WTC11 (cell line): ENCODE measurements at regions not wholly inside any gene's neighbourhood (a gene's known extent, or its start where the extent isn't known, plus 50 kb on each side); places are given as distances from the start of the nearest gene placed in this dataset.
"Not testable (repeated sequence)": the region's sequence is repeated elsewhere in the genome, so short reads cannot be mapped to it uniquely, and the experiment has no call there.

Source experiments
- ATAC-seq: fragments of 200-7000 bp; cut with Tn5 transposase; 2 replicates; pipeline ENCODE4 v1.10.0; 2021; ENCODE audit warnings: mild to moderate bottlenecking, moderate library complexity
- CTCF ChIA-PET: fragments of 300-600 bp; sonication (Branson Sonifier 250); formaldehyde crosslinking; loops from one replicate; lab custom pipeline; 2021; ENCODE audit warnings: antibody characterized with exemption; lab: Charles Lee
- POLR2A ChIA-PET: fragments of 350-600 bp; sonication (Branson Sonifier 250); formaldehyde crosslinking; loops from one replicate; lab custom pipeline; 2021; ENCODE audit warnings: antibody characterized with exemption; lab: Charles Lee
- DNase-seq: peaks from one replicate; pipeline ENCODE4 v3.0.0; 2021; ENCODE audit warnings: low spot score
- H3K27ac Mint-ChIP-seq: 2 replicates; pipeline ENCODE4 v1.8.0; 2021; ENCODE audit warnings: mixed read lengths
- H3K27me3 Mint-ChIP-seq: 2 replicates; pipeline ENCODE4 v1.8.0; 2021; ENCODE audit warnings: low read depth, mild to moderate bottlenecking, moderate library complexity, mixed read lengths
- H3K36me3 Mint-ChIP-seq: 2 replicates; pipeline ENCODE4 v1.8.0; 2021; ENCODE audit warnings: mixed read lengths
- H3K4me1 Mint-ChIP-seq: 2 replicates; pipeline ENCODE4 v1.8.0; 2022; ENCODE audit warnings: mixed read lengths
- H3K4me3 Mint-ChIP-seq: 2 replicates; pipeline ENCODE4 v1.8.0; 2021; ENCODE audit warnings: mild to moderate bottlenecking, moderate library complexity, mixed read lengths
- H3K9me3 Mint-ChIP-seq: 2 replicates; pipeline ENCODE4 v1.8.0; 2021; ENCODE audit warnings: mixed read lengths
- E2F5 ChIP-seq: sonication (generic); formaldehyde crosslinking; IDR thresholded peaks from 2 replicates; pipeline ENCODE4 v1.8.1; 2022; ENCODE audit warnings: mild to moderate bottlenecking, moderate library complexity, missing genetic modification reagents
- ELF4 ChIP-seq: sonication (generic); formaldehyde crosslinking; IDR thresholded peaks from 2 replicates; pipeline ENCODE4 v1.8.1; 2022; ENCODE audit warnings: low read depth, mild to moderate bottlenecking, moderate library complexity, missing genetic modification reagents
- FOXJ3 ChIP-seq: sonication (generic); formaldehyde crosslinking; IDR thresholded peaks from 2 replicates; pipeline ENCODE4 v1.9.0; 2021; ENCODE audit warnings: missing genetic modification reagents, mild to moderate bottlenecking, borderline replicate concordance
- HMGA2 ChIP-seq: fragments of 250-450 bp; sonication (Bioruptor Pico); IDR thresholded peaks from 2 replicates; pipeline ENCODE4 v1.4.0; 2021; ENCODE audit warnings: mild to moderate bottlenecking, moderate library complexity
- IRF2 ChIP-seq: sonication (generic); formaldehyde crosslinking; IDR thresholded peaks from 2 replicates; pipeline ENCODE4 v1.8.0; 2022; ENCODE audit warnings: low read depth, missing genetic modification reagents, borderline replicate concordance
- NFYB ChIP-seq: sonication (generic); formaldehyde crosslinking; conservative IDR thresholded peaks from 2 replicates; pipeline ENCODE4 v1.8.0; 2022; ENCODE audit warnings: low read depth, missing genetic modification reagents
- TP53 ChIP-seq: sonication (generic); formaldehyde crosslinking; IDR thresholded peaks from 2 replicates; pipeline ENCODE4 v1.8.1; 2023; ENCODE audit warnings: mild to moderate bottlenecking, missing genetic modification reagents
- ZBTB21 ChIP-seq: sonication (generic); formaldehyde crosslinking; IDR thresholded peaks from 2 replicates; pipeline ENCODE4 v1.8.1; 2023; ENCODE audit warnings: mild to moderate bottlenecking, missing genetic modification reagents, borderline replicate concordance
- TF ChIP-seq, protein P1 (sequence below): fragments of 250-450 bp; sonication (Bioruptor Pico); IDR thresholded peaks from 2 replicates; pipeline ENCODE4 v2.1.2; 2022; ENCODE audit warnings: mild to moderate bottlenecking, moderate library complexity
- TF ChIP-seq, protein P2 (sequence below): fragments of 250-450 bp; sonication (Bioruptor Pico); IDR thresholded peaks from 2 replicates; pipeline ENCODE4 v1.9.0; 2021; ENCODE audit warnings: mild to moderate bottlenecking, borderline replicate concordance
- TF ChIP-seq, protein P3 (sequence below): sonication (generic); formaldehyde crosslinking; IDR thresholded peaks from 2 replicates; pipeline ENCODE4 v1.8.1; 2023; ENCODE audit warnings: mild to moderate bottlenecking, missing genetic modification reagents, moderate library complexity
- TF ChIP-seq, protein P4 (sequence below): fragments of 250-450 bp; sonication (Bioruptor Pico); IDR thresholded peaks from 2 replicates; pipeline ENCODE4 v1.9.0; 2021; ENCODE audit warnings: moderate library complexity, mild to moderate bottlenecking, inconsistent platforms, borderline replicate concordance
- TF ChIP-seq, protein P5 (sequence below): sonication (generic); formaldehyde crosslinking; IDR thresholded peaks from 2 replicates; pipeline ENCODE4 v1.8.0; 2023; ENCODE audit warnings: missing genetic modification reagents, mild to moderate bottlenecking, borderline replicate concordance

- DNase-seq, H3K27me3 Mint-ChIP-seq, POLR2A ChIA-PET, H3K9me3 Mint-ChIP-seq, H3K4me1 Mint-ChIP-seq, ATAC-seq, H3K36me3 Mint-ChIP-seq, CTCF ChIA-PET, H3K4me3 Mint-ChIP-seq, H3K27ac Mint-ChIP-seq: not testable (repeated sequence)
- TF ChIP-seq HMGA2 (CRISPR knock-in tag): peak; percentile 96; the same call in 1 of the 2 replicates
Measured at GRCh38 chr3:182653065-182653464, 140.2 kb upstream of the ATP11B start.

DNA sequence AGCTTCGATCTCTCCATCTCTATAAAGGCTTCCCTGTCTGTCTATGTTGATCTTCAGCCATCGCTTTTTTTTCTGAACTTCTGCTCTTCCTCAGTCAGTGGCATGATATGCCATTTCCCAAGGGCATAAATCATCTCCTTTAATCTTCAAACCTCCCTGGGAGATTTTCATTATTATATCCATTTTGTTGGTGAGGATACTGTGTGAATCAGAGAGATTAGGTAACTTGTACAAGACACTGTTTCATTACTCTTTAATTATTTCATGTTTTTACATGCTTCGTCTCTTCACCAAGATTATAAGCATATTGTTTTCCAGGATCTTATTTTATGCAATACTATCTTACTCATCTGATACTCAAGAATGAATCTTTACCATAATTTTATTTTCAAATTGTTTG lies 124.8 kb upstream of the ATP11B start:
- DNase-seq: no peak
- Mint-ChIP-seq H3K4me1 (peaks cover 9% of the 10 kb centered on the region), H3K4me3 (no peak overlapping the region), H3K36me3 (no peaks in the 10 kb centered on the region), H3K27me3 (no peaks in the 10 kb centered on the region; the same call in 1 of the 2 replicates), H3K27ac (no peak overlapping the region), H3K9me3 (no peaks in the 10 kb centered on the region)
- POLR2A ChIA-PET: no interaction called here
- TF ChIP-seq, protein P1, sequence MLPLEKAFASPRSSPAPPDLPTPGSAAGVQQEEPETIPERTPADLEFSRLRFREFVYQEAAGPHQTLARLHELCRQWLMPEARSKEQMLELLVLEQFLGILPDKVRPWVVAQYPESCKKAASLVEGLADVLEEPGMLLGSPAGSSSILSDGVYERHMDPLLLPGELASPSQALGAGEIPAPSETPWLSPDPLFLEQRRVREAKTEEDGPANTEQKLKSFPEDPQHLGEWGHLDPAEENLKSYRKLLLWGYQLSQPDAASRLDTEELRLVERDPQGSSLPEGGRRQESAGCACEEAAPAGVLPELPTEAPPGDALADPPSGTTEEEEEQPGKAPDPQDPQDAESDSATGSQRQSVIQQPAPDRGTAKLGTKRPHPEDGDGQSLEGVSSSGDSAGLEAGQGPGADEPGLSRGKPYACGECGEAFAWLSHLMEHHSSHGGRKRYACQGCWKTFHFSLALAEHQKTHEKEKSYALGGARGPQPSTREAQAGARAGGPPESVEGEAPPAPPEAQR (CRISPR knock-in tag): no peak
- no peak for TF ChIP-seq E2F5
- TF ChIP-seq, protein P2, sequence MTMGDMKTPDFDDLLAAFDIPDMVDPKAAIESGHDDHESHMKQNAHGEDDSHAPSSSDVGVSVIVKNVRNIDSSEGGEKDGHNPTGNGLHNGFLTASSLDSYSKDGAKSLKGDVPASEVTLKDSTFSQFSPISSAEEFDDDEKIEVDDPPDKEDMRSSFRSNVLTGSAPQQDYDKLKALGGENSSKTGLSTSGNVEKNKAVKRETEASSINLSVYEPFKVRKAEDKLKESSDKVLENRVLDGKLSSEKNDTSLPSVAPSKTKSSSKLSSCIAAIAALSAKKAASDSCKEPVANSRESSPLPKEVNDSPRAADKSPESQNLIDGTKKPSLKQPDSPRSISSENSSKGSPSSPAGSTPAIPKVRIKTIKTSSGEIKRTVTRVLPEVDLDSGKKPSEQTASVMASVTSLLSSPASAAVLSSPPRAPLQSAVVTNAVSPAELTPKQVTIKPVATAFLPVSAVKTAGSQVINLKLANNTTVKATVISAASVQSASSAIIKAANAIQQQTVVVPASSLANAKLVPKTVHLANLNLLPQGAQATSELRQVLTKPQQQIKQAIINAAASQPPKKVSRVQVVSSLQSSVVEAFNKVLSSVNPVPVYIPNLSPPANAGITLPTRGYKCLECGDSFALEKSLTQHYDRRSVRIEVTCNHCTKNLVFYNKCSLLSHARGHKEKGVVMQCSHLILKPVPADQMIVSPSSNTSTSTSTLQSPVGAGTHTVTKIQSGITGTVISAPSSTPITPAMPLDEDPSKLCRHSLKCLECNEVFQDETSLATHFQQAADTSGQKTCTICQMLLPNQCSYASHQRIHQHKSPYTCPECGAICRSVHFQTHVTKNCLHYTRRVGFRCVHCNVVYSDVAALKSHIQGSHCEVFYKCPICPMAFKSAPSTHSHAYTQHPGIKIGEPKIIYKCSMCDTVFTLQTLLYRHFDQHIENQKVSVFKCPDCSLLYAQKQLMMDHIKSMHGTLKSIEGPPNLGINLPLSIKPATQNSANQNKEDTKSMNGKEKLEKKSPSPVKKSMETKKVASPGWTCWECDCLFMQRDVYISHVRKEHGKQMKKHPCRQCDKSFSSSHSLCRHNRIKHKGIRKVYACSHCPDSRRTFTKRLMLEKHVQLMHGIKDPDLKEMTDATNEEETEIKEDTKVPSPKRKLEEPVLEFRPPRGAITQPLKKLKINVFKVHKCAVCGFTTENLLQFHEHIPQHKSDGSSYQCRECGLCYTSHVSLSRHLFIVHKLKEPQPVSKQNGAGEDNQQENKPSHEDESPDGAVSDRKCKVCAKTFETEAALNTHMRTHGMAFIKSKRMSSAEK (CRISPR knock-in tag): no peak
- TF ChIP-seq, protein P3, sequence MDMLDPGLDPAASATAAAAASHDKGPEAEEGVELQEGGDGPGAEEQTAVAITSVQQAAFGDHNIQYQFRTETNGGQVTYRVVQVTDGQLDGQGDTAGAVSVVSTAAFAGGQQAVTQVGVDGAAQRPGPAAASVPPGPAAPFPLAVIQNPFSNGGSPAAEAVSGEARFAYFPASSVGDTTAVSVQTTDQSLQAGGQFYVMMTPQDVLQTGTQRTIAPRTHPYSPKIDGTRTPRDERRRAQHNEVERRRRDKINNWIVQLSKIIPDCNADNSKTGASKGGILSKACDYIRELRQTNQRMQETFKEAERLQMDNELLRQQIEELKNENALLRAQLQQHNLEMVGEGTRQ (CRISPR knock-in tag): no peak
- TF ChIP-seq ELF4 (CRISPR knock-in tag): no peak
- TF ChIP-seq ZBTB21 (CRISPR knock-in tag): no peak
- TF ChIP-seq NFYB (CRISPR knock-in tag): no peak
- no peak for TF ChIP-seq FOXJ3
- TF ChIP-seq, protein P4, sequence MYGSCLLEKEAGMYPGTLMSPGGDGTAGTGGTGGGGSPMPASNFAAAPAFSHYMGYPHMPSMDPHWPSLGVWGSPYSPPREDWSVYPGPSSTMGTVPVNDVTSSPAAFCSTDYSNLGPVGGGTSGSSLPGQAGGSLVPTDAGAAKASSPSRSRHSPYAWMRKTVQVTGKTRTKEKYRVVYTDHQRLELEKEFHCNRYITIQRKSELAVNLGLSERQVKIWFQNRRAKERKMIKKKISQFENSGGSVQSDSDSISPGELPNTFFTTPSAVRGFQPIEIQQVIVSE: no peak
- TF ChIP-seq TP53 (CRISPR knock-in tag): no peak
- TF ChIP-seq, protein P5, sequence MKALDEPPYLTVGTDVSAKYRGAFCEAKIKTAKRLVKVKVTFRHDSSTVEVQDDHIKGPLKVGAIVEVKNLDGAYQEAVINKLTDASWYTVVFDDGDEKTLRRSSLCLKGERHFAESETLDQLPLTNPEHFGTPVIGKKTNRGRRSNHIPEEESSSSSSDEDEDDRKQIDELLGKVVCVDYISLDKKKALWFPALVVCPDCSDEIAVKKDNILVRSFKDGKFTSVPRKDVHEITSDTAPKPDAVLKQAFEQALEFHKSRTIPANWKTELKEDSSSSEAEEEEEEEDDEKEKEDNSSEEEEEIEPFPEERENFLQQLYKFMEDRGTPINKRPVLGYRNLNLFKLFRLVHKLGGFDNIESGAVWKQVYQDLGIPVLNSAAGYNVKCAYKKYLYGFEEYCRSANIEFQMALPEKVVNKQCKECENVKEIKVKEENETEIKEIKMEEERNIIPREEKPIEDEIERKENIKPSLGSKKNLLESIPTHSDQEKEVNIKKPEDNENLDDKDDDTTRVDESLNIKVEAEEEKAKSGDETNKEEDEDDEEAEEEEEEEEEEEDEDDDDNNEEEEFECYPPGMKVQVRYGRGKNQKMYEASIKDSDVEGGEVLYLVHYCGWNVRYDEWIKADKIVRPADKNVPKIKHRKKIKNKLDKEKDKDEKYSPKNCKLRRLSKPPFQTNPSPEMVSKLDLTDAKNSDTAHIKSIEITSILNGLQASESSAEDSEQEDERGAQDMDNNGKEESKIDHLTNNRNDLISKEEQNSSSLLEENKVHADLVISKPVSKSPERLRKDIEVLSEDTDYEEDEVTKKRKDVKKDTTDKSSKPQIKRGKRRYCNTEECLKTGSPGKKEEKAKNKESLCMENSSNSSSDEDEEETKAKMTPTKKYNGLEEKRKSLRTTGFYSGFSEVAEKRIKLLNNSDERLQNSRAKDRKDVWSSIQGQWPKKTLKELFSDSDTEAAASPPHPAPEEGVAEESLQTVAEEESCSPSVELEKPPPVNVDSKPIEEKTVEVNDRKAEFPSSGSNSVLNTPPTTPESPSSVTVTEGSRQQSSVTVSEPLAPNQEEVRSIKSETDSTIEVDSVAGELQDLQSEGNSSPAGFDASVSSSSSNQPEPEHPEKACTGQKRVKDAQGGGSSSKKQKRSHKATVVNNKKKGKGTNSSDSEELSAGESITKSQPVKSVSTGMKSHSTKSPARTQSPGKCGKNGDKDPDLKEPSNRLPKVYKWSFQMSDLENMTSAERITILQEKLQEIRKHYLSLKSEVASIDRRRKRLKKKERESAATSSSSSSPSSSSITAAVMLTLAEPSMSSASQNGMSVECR (CRISPR knock-in tag): no peak
- no peak for TF ChIP-seq IRF2 (CRISPR knock-in tag)
- ATAC-seq: no peak
- CTCF ChIA-PET: no interaction called here
